GM12872 (cell line): ENCODE measurements at regions not wholly inside any gene's neighbourhood (a gene's known extent, or its start where the extent isn't known, plus 50 kb on each side); places are given as distances from the start of the nearest gene placed in this dataset.

Experiments
- TF ChIP-seq, protein P1 (sequence below): IDR thresholded peaks from 3 replicates; pipeline ENCODE4 v1.5.1; 2011; ENCODE audit warnings: low read depth, mild to moderate bottlenecking, low read length, moderate library complexity; ENCODE audit not compliant: insufficient read depth

- TF ChIP-seq, protein P1, sequence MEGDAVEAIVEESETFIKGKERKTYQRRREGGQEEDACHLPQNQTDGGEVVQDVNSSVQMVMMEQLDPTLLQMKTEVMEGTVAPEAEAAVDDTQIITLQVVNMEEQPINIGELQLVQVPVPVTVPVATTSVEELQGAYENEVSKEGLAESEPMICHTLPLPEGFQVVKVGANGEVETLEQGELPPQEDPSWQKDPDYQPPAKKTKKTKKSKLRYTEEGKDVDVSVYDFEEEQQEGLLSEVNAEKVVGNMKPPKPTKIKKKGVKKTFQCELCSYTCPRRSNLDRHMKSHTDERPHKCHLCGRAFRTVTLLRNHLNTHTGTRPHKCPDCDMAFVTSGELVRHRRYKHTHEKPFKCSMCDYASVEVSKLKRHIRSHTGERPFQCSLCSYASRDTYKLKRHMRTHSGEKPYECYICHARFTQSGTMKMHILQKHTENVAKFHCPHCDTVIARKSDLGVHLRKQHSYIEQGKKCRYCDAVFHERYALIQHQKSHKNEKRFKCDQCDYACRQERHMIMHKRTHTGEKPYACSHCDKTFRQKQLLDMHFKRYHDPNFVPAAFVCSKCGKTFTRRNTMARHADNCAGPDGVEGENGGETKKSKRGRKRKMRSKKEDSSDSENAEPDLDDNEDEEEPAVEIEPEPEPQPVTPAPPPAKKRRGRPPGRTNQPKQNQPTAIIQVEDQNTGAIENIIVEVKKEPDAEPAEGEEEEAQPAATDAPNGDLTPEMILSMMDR = no peak
These were observed 70.1 kb upstream of the RAB11FIP2 start for GRCh38 chr10:118116715-118117449.

- TF ChIP-seq, protein P1 = no peak
These were observed 69.6 kb upstream of the RAB11FIP2 start for GRCh38 chr10:118116362-118116714.

DNA sequence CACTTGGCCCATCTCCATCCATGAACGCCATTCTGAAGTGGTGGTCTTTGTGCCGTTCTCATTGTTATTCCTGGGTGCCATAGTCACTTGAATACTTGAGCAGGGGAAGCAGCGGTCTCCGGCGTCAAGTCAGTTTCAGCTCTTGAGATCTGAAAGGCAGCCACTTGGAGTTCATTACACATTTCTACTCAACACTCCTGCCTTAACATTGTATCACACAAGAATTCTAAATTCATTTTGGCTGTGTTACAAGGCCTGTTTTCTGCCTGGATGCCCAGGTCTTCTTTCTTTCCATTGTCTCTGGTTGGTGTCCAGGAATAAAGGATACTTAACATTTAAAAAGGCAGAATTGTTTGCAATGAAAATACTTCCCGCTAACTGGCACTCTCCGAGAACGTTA is 69.0 kb upstream of the RAB11FIP2 start:
- TF ChIP-seq, protein P1 = no peak

DNA sequence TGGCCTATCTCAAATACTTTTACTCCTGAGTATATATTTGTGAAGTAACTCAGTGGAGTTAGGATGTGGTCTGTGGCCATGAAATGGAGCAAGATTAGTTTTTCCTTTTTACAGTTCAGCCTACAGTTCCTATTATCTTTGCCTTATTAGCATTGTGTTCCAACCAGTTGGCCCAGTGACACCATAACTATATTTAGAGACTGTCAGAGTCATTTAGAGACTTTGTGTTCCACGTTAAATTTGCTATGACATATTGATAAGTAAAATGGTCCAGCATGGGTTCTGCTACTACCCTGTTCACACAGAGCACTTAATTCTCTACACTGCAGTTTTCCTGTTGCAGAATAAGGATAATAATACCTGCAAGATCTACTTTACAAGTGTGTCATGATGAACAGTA is 68.3 kb upstream of the RAB11FIP2 start:
- TF ChIP-seq, protein P1 = no peak

GRCh38 chr10:118112543-118113125 is 65.9 kb upstream of the RAB11FIP2 start:
- TF ChIP-seq, protein P1 = no peak

DNA sequence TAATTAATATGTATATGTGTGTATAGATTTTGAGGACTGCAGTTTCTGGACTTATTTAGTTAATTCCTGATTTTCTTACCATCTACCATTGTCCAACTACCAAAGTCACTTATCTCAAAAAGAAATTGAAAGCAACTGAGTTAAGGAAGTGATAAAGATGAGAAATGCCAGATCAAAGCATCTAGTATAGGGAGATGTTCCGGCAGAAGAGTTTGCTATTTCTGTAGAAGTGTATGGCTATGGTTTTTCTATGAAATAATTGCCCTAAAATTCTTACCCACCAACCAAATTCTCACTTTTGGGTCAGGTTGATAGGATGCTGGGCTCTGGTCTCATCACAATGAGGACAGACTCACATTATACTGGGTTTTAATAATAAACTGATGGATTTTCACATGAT is 64.0 kb upstream of the RAB11FIP2 start:
- TF ChIP-seq, protein P1 = no peak

GRCh38 chr10:118108194-118109026 is 61.7 kb upstream of the RAB11FIP2 start:
- TF ChIP-seq, protein P1 = no peak
